HUES6 (cell line): ENCODE measurements at regions not wholly inside any gene's neighbourhood (a gene's known extent, or its start where the extent isn't known, plus 50 kb on each side); places are given as distances from the start of the nearest gene placed in this dataset.

ENCODE experiments used
- H3K27ac ChIP-seq: 2 replicates; pipeline ENCODE4 v1.7.0; 2013; ENCODE audit warnings: low read depth, mild to moderate bottlenecking, low read length, inconsistent platforms
- H3K27me3 ChIP-seq: 2 replicates; pipeline ENCODE4 v1.6.1; 2013; ENCODE audit warnings: low read length; ENCODE audit not compliant: control insufficient read depth, insufficient read depth
- H3K36me3 ChIP-seq: 2 replicates; pipeline ENCODE4 v1.6.1; 2013; ENCODE audit warnings: low read length; ENCODE audit not compliant: control insufficient read depth, insufficient read depth
- H3K4me1 ChIP-seq: 2 replicates; pipeline ENCODE4 v1.6.1; 2013; ENCODE audit warnings: low read length; ENCODE audit not compliant: control insufficient read depth, insufficient read depth
- H3K4me3 ChIP-seq: 2 replicates; pipeline ENCODE4 v1.5.1; 2013; ENCODE audit warnings: low read depth, low read length
- H3K9ac ChIP-seq: one replicate; pipeline ENCODE4 v1.6.1; 2013; ENCODE audit warnings: mild to moderate bottlenecking, low read length
- H3K9me3 ChIP-seq: 2 replicates; pipeline ENCODE4 v1.6.1; 2013; ENCODE audit warnings: low read depth, low read length; ENCODE audit not compliant: control insufficient read depth, insufficient read depth

GRCh38 chr5:27594141-27594540 is 555.8 kb upstream of the CDH9 start:
- Histone ChIP-seq H3K27ac (no peak overlapping the region), H3K27me3 (no peaks in the 10 kb centered on the region), H3K36me3 (no peaks in the 10 kb centered on the region), H3K9me3 (no peaks in the 10 kb centered on the region), H3K4me3 (no peak overlapping the region), H3K4me1 (peaks cover 3% of the 10 kb centered on the region; the same call in 1 of the 2 replicates), H3K9ac (no peak overlapping the region)

- Histone ChIP-seq H3K9ac (no peak overlapping the region), H3K9me3 (no peaks in the 10 kb centered on the region), H3K4me1 (peaks cover 3% of the 10 kb centered on the region; the same call in 1 of the 2 replicates), H3K4me3 (no peak overlapping the region), H3K27me3 (no peaks in the 10 kb centered on the region), H3K36me3 (no peaks in the 10 kb centered on the region), H3K27ac (no peak overlapping the region)
Observed at GRCh38 chr5:27592231-27592630, 553.8 kb upstream of the CDH9 start.

- H3K27ac ChIP-seq, result no peak overlapping the region
- H3K27me3 ChIP-seq, result no peaks in the 10 kb centered on the region
- no peaks in the 10 kb centered on the region for H3K36me3 ChIP-seq
- H3K4me3 ChIP-seq, result no peak overlapping the region
- no peaks in the 10 kb centered on the region for H3K9me3 ChIP-seq
- H3K4me1 ChIP-seq, result peaks cover 3% of the 10 kb centered on the region; the same call in 1 of the 2 replicates
- H3K9ac ChIP-seq, result no peak overlapping the region
Observed at GRCh38 chr5:27590503-27590902, 552.1 kb upstream of the CDH9 start.

- H3K27ac ChIP-seq, result no peak overlapping the region
- no peaks in the 10 kb centered on the region for H3K36me3 ChIP-seq
- H3K9me3 ChIP-seq, result no peaks in the 10 kb centered on the region
- H3K4me3 ChIP-seq, result no peak overlapping the region
- H3K27me3 ChIP-seq, result no peaks in the 10 kb centered on the region
- no peak overlapping the region for H3K9ac ChIP-seq
- no peaks in the 10 kb centered on the region for H3K4me1 ChIP-seq
Observed at GRCh38 chr5:27578279-27578678, 539.9 kb upstream of the CDH9 start.

- no peak overlapping the region for H3K9ac ChIP-seq
- H3K4me1 ChIP-seq, result no peaks in the 10 kb centered on the region
- H3K4me3 ChIP-seq, result no peak overlapping the region
- no peaks in the 10 kb centered on the region for H3K27me3 ChIP-seq
- no peaks in the 10 kb centered on the region for H3K36me3 ChIP-seq
- no peaks in the 10 kb centered on the region for H3K9me3 ChIP-seq
- H3K27ac ChIP-seq, result no peak overlapping the region
Observed at GRCh38 chr5:27571681-27572080, 533.3 kb upstream of the CDH9 start.

- no peaks in the 10 kb centered on the region for H3K4me1 ChIP-seq
- H3K9me3 ChIP-seq, result no peaks in the 10 kb centered on the region
- H3K9ac ChIP-seq, result no peak overlapping the region
- H3K4me3 ChIP-seq, result no peak overlapping the region
- no peaks in the 10 kb centered on the region for H3K27me3 ChIP-seq
- no peak overlapping the region for H3K27ac ChIP-seq
- H3K36me3 ChIP-seq, result no peaks in the 10 kb centered on the region
Observed at GRCh38 chr5:27568811-27569210, 530.4 kb upstream of the CDH9 start.

- Histone ChIP-seq H3K36me3 (no peaks in the 10 kb centered on the region), H3K27ac (no peak overlapping the region), H3K9ac (no peak overlapping the region), H3K4me1 (peaks cover 6% of the 10 kb centered on the region; the same call in 1 of the 2 replicates), H3K27me3 (no peaks in the 10 kb centered on the region), H3K9me3 (no peaks in the 10 kb centered on the region), H3K4me3 (no peak overlapping the region)
Observed at GRCh38 chr5:27561408-27561807, 523.0 kb upstream of the CDH9 start.

GRCh38 chr5:27548484-27548883 is 510.1 kb upstream of the CDH9 start:
- H3K4me1 ChIP-seq, result peaks cover 26% of the 10 kb centered on the region; the same call in 1 of the 2 replicates
- H3K27ac ChIP-seq, result no peak overlapping the region
- H3K27me3 ChIP-seq, result no peaks in the 10 kb centered on the region
- H3K36me3 ChIP-seq, result no peaks in the 10 kb centered on the region
- H3K9me3 ChIP-seq, result 0 out of 2 replicates have a peak, but pooled peaks cover 3% of the 10 kb centered on the region
- H3K4me3 ChIP-seq, result 0 out of 2 replicates have a peak overlapping the region, but pooled peaks have one; percentile 12
- H3K9ac ChIP-seq, result no peak overlapping the region

GRCh38 chr5:27535031-27535557 is 496.7 kb upstream of the CDH9 start:
- Histone ChIP-seq H3K4me3 (no peak overlapping the region), H3K27me3 (no peaks in the 10 kb centered on the region), H3K9me3 (no peaks in the 10 kb centered on the region), H3K36me3 (no peaks in the 10 kb centered on the region), H3K9ac (no peak overlapping the region), H3K27ac (no peak overlapping the region), H3K4me1 (no peaks in the 10 kb centered on the region)

- Histone ChIP-seq H3K9ac (no peak overlapping the region), H3K36me3 (no peaks in the 10 kb centered on the region), H3K27ac (no peak overlapping the region), H3K4me3 (no peak overlapping the region), H3K27me3 (no peaks in the 10 kb centered on the region), H3K9me3 (no peaks in the 10 kb centered on the region), H3K4me1 (no peaks in the 10 kb centered on the region)
Observed at GRCh38 chr5:27532305-27532704, 493.9 kb upstream of the CDH9 start.

GRCh38 chr5:27524515-27524914 is 486.1 kb upstream of the CDH9 start:
- H3K4me1 ChIP-seq, result no peaks in the 10 kb centered on the region
- H3K36me3 ChIP-seq, result no peaks in the 10 kb centered on the region
- no peak overlapping the region for H3K9ac ChIP-seq
- no peak overlapping the region for H3K4me3 ChIP-seq
- H3K27me3 ChIP-seq, result no peaks in the 10 kb centered on the region
- no peak overlapping the region for H3K27ac ChIP-seq
- H3K9me3 ChIP-seq, result no peaks in the 10 kb centered on the region

GRCh38 chr5:27523629-27524028 is 485.2 kb upstream of the CDH9 start:
- Histone ChIP-seq H3K9ac (no peak overlapping the region), H3K36me3 (no peaks in the 10 kb centered on the region), H3K27me3 (no peaks in the 10 kb centered on the region), H3K9me3 (peaks cover 2% of the 10 kb centered on the region; the same call in 1 of the 2 replicates), H3K27ac (no peak overlapping the region), H3K4me1 (no peaks in the 10 kb centered on the region), H3K4me3 (no peak overlapping the region)
